Nephron progenitor cell (in vitro differentiated cells): ENCODE measurements at regions not wholly inside any gene's neighbourhood (a gene's known extent, or its start where the extent isn't known, plus 50 kb on each side); places are given as distances from the start of the nearest gene placed in this dataset.

Experiments
- DNase-seq: peaks from one replicate; pipeline ENCODE4 v3.0.0; 2021
- H3K27ac Mint-ChIP-seq: 2 replicates; pipeline ENCODE4 v1.8.0; 2021; ENCODE audit warnings: mild to moderate bottlenecking, moderate library complexity, mixed read lengths
- H3K27me3 Mint-ChIP-seq: 2 replicates; pipeline ENCODE4 v1.8.0; 2021; ENCODE audit warnings: mild to moderate bottlenecking, low read depth, mixed read lengths; ENCODE audit not compliant: poor library complexity
- H3K36me3 Mint-ChIP-seq: 2 replicates; pipeline ENCODE4 v1.8.0; 2021; ENCODE audit warnings: low read depth, mixed read lengths
- H3K4me1 Mint-ChIP-seq: 2 replicates; pipeline ENCODE4 v1.8.0; 2021; ENCODE audit warnings: mixed read lengths
- H3K4me3 Mint-ChIP-seq: 2 replicates; pipeline ENCODE4 v1.8.0; 2021; ENCODE audit warnings: mild to moderate bottlenecking, moderate library complexity, mixed read lengths
- H3K9me3 Mint-ChIP-seq: 2 replicates; pipeline ENCODE4 v1.8.0; 2021; ENCODE audit warnings: mild to moderate bottlenecking, moderate library complexity, mixed read lengths
- TF ChIP-seq, protein P1 (sequence below): fragments of 200-600 bp; sonication (generic); IDR thresholded peaks from 2 replicates; pipeline ENCODE4 v1.5.0; 2021; ENCODE audit warnings: antibody characterized with exemption

DNA sequence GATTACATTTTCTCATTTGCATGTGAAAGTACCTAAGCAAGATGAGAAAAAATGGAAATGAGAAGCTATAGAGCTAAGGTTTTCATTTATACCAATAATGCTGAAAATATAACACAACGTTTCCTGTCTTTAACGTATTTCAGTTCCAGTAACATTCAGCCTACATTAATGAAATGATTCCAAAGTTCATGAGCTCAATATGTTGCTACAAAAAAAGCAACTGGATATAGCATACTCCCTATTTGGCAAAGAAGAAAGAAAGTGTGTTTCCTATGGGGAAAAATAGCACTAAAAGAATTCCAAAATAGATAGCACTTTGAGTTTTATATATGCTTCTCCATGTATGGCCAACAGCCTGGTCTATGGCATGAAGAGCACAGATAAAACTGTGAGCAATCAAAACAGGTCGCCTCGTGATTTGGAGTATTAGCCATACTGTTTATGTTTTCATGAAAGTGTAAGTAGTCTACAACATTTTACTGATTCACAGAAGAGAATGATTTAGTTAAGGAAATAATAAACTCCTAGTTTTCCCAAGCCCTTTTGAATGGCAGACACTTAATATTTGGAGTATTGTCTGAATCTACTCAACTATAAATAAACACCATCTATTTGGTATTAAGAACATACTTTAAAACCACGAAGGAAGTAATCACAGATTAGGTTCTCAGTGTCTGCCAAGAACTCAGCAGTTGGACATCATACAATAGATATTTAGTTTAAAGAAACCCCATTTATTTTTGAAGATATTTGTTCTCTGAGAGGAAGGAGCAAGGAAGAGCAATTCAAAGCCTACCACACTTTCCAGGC is 258.7 kb upstream of the RASA1 start:
- Mint-ChIP-seq H3K4me3 (no peak overlapping the region), H3K36me3 (no peaks in the 10 kb centered on the region), H3K4me1 (no peaks in the 10 kb centered on the region), H3K27me3 (peaks cover 3% of the 10 kb centered on the region), H3K27ac (no peak overlapping the region), H3K9me3 (no peaks in the 10 kb centered on the region)
- TF ChIP-seq, protein P1, sequence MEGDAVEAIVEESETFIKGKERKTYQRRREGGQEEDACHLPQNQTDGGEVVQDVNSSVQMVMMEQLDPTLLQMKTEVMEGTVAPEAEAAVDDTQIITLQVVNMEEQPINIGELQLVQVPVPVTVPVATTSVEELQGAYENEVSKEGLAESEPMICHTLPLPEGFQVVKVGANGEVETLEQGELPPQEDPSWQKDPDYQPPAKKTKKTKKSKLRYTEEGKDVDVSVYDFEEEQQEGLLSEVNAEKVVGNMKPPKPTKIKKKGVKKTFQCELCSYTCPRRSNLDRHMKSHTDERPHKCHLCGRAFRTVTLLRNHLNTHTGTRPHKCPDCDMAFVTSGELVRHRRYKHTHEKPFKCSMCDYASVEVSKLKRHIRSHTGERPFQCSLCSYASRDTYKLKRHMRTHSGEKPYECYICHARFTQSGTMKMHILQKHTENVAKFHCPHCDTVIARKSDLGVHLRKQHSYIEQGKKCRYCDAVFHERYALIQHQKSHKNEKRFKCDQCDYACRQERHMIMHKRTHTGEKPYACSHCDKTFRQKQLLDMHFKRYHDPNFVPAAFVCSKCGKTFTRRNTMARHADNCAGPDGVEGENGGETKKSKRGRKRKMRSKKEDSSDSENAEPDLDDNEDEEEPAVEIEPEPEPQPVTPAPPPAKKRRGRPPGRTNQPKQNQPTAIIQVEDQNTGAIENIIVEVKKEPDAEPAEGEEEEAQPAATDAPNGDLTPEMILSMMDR: no peak
- DNase-seq: no peak

DNA sequence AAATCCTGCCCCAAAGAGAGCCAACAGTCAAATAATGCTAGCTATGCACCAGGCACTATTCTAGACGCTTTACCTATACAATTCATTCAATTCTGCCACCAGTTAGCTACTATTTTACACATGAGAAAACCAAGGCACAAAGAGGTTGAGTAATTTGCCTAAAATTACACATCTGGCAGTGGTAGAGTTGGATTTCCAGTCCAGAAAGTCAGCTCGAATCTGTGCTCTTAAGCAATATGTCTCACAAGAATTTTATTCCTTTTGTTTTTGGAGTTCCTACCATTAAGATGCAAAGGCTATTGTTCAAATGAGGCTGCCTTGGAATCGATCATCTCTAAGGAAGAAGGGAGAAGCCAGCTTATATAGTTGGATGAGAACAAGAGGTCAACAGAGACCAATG is 256.9 kb upstream of the RASA1 start:
- H3K27ac Mint-ChIP-seq: no peak overlapping the region
- no peaks in the 10 kb centered on the region for H3K36me3 Mint-ChIP-seq
- H3K9me3 Mint-ChIP-seq: no peaks in the 10 kb centered on the region
- TF ChIP-seq, protein P1: no peak
- no peaks in the 10 kb centered on the region for H3K27me3 Mint-ChIP-seq
- no peak overlapping the region for H3K4me3 Mint-ChIP-seq
- no peak for DNase-seq
- no peaks in the 10 kb centered on the region for H3K4me1 Mint-ChIP-seq

DNA sequence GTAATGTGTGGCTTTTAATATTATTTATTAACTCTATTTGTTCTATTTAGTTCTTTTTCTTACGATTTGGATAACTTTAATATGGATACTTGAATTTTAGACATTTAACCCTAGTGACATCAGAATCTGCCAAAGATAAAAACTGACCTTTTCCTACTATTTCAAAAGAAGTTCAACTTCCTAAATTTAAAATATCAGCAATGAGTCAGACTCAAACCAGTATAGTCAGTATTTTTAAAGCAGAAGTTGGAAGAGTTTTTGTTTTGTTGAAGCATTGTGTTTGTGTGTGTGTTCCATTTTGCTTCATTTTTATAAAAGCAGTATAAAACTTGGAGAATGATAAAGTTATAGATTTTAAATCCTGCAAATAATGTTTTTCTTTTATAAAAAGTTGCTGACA is 251.8 kb upstream of the RASA1 start:
- no peak overlapping the region for H3K4me3 Mint-ChIP-seq
- H3K9me3 Mint-ChIP-seq: no peaks in the 10 kb centered on the region
- H3K4me1 Mint-ChIP-seq: peaks cover 15% of the 10 kb centered on the region
- TF ChIP-seq, protein P1: no peak
- no peaks in the 10 kb centered on the region for H3K36me3 Mint-ChIP-seq
- no peak for DNase-seq
- peaks cover 5% of the 10 kb centered on the region for H3K27me3 Mint-ChIP-seq
- no peak overlapping the region for H3K27ac Mint-ChIP-seq

DNA sequence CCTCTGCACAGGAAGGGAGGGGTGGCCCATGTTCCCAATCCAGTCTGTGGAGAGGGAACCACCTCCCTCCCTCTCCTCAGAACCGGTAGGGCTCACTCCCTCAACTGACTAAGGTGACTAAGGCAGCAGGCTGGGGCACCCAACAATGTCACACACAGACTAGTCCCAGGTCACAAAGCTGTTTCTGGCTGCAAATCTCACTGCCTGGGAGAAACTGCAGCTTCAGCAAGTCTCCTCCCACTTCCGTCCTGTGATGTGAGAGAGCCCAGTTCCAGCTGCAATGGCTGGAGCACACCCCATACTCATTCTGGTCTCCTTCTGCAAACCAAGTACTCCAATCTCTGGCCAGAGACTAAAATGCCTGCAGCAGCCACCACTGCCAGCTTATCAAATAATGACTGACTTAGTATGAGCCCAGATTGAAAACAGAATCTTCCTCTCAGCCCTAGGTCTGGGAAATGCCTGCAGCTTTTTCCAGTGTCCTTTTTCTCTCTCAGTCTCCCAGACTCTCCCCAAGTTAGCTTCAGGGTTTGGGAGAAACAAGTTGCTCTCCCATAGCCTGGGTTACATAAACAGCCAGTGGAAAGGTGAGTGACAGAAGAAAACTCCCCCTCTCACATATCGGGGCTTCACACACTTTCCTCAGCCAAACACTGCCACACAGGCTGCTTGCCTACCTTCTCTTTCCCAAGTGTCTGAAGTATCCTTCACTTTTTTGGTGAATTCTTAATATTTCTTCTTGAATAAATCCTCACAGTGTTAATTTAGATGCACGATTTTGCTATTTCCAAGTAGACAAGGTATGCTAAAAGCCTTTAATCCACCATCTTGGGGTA is 247.4 kb upstream of the RASA1 start:
- DNase-seq: peak; percentile 26
- H3K27ac Mint-ChIP-seq: peak overlapping the region; percentile 92

DNA sequence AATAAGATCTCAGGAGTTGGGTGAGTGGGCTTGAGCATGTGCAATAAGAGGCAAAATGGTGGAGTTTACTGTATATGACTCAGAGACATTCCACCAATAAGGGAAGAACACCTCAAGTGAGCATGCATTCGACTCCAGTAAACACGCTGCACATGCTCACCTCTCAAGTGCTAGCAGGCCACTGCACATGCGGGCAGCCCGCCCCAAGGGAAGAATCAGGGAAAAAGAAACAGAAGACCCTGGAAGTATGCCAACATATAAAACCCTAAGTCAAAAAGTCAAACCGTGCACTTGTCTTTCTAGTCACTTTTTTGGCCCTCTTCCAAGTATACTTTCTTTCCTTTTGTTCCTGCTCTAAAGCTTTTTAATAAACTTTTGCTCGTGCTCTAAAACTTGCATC is 245.3 kb upstream of the RASA1 start:
- H3K27ac Mint-ChIP-seq: no peak overlapping the region
- H3K9me3 Mint-ChIP-seq: peaks cover 21% of the 10 kb centered on the region

More for the DNA sequence above, 247.4 kb upstream of the RASA1 start:
- Mint-ChIP-seq H3K27me3 (peaks cover 8% of the 10 kb centered on the region), H3K4me3 (peak overlapping the region; percentile 53), H3K4me1 (peaks cover 20% of the 10 kb centered on the region), H3K36me3 (peaks cover 7% of the 10 kb centered on the region), H3K9me3 (peaks cover 20% of the 10 kb centered on the region)
- TF ChIP-seq, protein P1: no peak

More for the DNA sequence above, 245.3 kb upstream of the RASA1 start:
- Mint-ChIP-seq H3K4me3 (no peak overlapping the region), H3K36me3 (peaks cover 7% of the 10 kb centered on the region), H3K4me1 (peaks cover 20% of the 10 kb centered on the region), H3K27me3 (peaks cover 8% of the 10 kb centered on the region)
- DNase-seq: no peak
- TF ChIP-seq, protein P1: no peak
